GM13976 (cell line): ENCODE measurements at regions not wholly inside any gene's neighbourhood (a gene's known extent, or its start where the extent isn't known, plus 50 kb on each side); places are given as distances from the start of the nearest gene placed in this dataset.

Source experiments
- DNase-seq: peaks from one replicate; pipeline ENCODE4 v3.0.0; 2012; ENCODE audit warnings: low spot score
- in situ Hi-C: fragments of 300-500 bp; cut with MboI; formaldehyde crosslinking; loops from one replicate; pipeline ENCODE4 v1.12.0; 2022; ENCODE audit warnings: low sequenced_read_pairs, mixed read lengths, inconsistent platforms; ENCODE audit not compliant: unreplicated experiment
- TF ChIP-seq, protein P1 (sequence below): IDR thresholded peaks from 2 replicates; pipeline ENCODE4 v1.5.1; 2012; ENCODE audit warnings: borderline replicate concordance, mild to moderate bottlenecking; ENCODE audit not compliant: insufficient read depth; ENCODE audit errors: extremely low read depth, missing control alignments, control extremely low read depth

DNA sequence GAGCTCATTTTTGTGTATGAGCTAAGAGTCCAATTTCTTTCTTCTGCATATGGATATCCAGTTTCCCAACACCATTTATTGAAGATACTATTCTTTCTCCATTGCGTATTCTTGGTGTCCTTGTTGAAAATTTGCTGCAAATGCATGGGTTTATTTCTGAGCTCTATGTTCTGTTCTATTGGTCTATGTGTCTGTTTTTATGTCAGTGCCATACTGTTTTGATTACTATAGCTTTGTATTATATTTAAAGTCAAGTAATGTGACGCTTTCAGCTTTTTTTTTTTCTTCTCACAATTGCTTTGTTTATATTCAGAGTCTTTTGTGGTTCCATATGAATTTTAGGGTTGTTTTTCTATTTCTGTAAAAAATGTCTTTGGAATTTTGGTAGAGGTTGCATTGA, 247.1 kb upstream of the TBX3 start:
- in situ Hi-C loops: no loop called here
- TF ChIP-seq, protein P1, sequence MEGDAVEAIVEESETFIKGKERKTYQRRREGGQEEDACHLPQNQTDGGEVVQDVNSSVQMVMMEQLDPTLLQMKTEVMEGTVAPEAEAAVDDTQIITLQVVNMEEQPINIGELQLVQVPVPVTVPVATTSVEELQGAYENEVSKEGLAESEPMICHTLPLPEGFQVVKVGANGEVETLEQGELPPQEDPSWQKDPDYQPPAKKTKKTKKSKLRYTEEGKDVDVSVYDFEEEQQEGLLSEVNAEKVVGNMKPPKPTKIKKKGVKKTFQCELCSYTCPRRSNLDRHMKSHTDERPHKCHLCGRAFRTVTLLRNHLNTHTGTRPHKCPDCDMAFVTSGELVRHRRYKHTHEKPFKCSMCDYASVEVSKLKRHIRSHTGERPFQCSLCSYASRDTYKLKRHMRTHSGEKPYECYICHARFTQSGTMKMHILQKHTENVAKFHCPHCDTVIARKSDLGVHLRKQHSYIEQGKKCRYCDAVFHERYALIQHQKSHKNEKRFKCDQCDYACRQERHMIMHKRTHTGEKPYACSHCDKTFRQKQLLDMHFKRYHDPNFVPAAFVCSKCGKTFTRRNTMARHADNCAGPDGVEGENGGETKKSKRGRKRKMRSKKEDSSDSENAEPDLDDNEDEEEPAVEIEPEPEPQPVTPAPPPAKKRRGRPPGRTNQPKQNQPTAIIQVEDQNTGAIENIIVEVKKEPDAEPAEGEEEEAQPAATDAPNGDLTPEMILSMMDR: no peak
- no peak for DNase-seq

DNA sequence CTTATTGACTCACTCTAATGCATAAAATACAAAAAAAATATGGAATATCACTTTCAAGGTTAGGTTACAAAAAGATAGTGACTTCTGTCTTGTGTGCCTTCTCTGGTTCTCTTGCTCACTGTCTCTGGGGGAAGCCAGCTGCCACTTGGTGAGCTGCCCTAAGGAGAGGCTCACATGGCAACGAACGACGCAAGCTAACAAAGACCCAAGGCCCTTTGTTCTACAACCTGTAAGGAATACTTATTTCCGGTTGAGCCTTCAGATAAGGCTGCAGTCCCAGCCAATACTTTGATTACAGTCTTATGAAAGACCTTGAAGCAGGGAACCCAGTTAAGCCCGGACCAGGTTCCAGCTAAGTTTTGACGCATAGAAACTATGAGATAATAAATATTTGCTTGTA, 242.4 kb upstream of the TBX3 start:
- in situ Hi-C loops: no loop called here
- no peak for DNase-seq
- TF ChIP-seq, protein P1: no peak

DNA sequence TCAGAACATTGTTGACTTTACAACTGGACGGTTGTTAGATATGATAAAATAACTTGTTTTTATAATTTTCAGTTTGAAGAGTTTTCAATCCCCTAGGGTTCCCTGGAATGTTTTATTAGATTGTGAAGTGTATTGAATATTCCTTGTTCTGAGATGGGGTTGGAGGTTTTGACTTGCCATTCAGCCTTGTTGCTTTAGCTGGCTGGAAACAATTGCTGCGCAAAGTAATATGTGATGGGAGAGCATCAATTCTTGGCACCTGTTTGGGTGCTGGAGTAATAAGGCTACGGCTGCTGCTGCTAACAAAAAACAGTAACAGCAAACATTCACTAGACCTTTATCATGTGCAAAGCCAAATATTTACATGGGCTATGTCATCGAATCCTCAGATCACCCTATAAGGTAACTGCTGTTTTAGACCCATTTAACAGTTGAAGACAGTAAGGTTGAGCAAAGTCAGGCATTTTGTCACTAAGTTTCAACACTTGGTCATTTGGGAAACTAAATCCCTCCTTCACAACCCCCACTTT, 241.0 kb upstream of the TBX3 start:
- in situ Hi-C loops: no loop called here
- DNase-seq: no peak
- TF ChIP-seq, protein P1: no peak

DNA sequence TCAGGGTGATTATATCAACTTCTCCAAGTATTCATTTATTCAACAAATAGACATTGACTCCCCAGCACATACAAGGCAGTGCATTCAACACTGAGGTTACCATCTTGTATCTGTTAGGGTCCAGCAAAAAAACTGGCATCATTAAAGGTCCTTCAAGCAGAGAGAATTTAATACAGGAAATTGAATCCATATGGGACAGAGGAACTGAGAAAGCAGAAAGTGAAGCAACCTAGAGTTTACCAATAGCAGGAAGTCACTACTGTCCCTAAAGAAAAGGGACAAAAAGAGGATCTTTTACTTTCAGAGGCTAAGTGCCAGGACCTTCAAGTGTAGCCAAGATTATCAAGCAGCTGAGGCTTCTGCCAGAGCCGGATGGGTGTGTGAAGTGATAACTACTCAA, 237.8 kb upstream of the TBX3 start:
- DNase-seq: no peak
- TF ChIP-seq, protein P1: no peak
- in situ Hi-C loops: no loop called here

DNA sequence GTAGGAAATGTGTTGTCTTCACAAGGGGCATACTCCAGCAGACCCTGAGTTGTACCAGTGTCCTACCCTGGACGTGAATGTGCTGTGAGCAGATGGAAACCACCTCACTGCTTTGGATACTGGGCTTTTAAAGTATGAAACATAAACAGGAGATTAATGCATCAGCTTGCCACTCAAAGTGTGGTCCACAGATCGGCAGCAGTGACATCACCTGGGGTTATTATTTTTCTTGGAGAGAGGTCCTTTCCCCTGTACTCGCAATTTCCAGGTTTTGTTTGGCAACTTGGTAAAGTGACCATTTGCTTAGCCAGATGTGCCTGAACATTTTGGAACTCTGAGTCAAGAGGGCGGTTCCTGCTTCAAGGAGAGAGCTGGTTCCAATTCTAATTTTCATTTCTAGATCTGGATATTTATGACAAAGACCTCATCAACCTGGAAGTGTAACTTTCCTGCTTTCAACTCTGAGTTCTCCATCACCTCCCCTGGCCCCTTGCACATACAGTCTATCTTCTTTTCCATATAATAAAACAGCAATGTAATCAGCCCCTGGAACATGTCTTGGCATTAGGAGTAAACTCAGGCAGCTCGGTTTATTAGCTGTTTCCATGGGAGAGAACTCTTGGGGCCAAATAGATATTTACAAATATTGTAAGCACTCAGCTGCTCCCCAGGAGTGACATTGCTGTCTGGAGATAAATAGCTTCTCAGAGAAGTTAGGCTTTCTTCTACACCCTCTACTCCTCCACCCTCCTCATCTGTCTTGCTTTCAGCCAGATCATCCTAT, 237.0 kb upstream of the TBX3 start:
- TF ChIP-seq, protein P1: no peak
- DNase-seq: no peak
- in situ Hi-C loops: no loop called here

DNA sequence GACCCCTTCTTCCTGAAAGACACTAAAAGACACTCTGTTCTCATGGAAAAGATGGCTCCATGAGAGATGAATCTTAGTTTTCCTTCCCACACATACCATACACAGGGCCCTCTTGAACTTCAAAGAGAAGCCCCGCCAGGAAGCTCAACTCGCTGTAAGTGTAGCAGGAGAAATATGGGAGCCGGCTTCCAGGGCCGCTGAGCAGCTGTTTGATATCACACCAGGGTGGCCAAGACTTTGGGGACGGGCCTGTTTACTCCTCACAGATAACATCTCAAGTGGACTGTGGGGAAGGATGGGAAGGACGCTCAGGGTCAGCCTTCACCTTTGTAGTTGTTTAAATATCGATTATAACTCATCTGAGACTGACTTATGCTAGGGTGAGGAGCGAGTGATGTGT, 235.5 kb upstream of the TBX3 start:
- in situ Hi-C loops: no loop called here
- no peak for DNase-seq
- TF ChIP-seq, protein P1: no peak
